NCI-H524 (cell line): ENCODE measurements at regions not wholly inside any gene's neighbourhood (a gene's known extent, or its start where the extent isn't known, plus 50 kb on each side); places are given as distances from the start of the nearest gene placed in this dataset.
"Not testable (repeated sequence)": the region's sequence is repeated elsewhere in the genome, so short reads cannot be mapped to it uniquely, and the experiment has no call there.

Experiments used
- DNase-seq, 2 experiments: peaks; one replicate each; lab custom pipeline; 2025; lab: John Stamatoyannopoulos, UW

GRCh38 chr22:48911647-48912046 is 916.0 kb downstream of the BRD1 start:
- not testable (repeated sequence) for DNase-seq

DNA sequence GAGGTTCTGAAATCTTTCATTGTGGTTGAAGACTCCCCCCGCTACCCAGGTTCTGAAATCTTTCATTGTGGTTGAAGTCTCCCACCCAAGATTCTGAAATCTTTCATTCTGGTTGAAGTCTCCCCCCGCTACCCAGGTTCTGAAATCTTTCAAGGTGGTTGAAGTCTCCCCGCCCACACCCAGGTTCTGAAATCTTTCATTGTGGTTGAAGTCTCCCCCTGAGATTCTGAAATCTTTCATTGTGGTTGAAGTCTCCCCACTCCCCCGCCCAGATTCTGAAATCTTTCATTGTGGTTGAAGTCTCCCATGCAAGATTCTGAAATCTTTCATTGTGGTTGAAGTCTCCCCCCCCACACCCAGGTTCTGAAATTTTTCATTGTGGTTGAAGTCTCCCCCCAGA is 916.6 kb downstream of the BRD1 start:
- DNase-seq = not testable (repeated sequence)

GRCh38 chr22:48908547-48908946 is 919.1 kb downstream of the BRD1 start:
- no peak for DNase-seq

DNA sequence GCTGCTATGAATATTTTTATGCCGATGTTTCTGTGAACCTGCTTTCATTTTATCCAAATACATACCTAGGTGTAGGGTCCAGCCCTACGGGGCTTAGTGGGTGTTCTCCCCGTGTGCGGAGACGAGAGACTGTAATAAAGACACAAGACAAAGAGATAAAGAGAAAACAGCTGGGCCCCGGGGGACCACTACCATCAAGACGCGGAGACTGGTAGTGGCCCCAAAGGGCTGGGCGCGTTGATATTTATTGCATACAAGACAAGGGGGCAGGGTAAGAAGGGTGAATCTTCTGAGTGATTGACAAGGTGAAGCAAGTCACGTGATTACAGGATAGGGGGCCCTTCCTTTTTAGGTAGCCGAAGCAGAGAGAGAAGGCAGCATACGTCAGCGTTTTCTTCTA is 920.1 kb downstream of the BRD1 start:
- no peak for DNase-seq

- DNase-seq = no peak
Measured at GRCh38 chr22:48906216-48906835, 921.3 kb downstream of the BRD1 start.

GRCh38 chr22:48905206-48905975 is 922.3 kb downstream of the BRD1 start:
- no peak for DNase-seq

- DNase-seq = no peak
Measured at GRCh38 chr22:48902983-48903650, 924.6 kb downstream of the BRD1 start.

GRCh38 chr22:48902001-48902869 is 925.4 kb downstream of the BRD1 start:
- no peak for DNase-seq

DNA sequence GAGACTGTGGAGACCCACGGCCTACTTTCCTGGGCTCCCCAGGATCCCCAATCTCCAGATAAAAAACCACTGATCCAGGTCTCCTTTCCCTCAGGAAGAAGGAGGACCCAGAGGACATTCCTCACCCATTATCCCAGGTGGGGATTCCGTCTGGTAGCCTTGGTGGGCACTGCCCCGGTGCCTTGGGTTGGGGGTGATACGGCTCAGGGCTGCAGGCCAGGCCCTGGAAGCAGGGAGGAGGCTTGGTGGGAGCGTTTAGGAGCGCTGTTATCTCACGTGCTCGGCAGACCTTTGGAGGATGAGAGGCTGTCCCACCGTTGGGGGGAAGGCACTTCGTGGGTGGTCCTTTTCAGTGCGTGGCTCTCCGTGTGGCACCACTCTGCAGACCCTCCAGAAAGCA is 926.3 kb downstream of the BRD1 start:
- DNase-seq = no peak

DNA sequence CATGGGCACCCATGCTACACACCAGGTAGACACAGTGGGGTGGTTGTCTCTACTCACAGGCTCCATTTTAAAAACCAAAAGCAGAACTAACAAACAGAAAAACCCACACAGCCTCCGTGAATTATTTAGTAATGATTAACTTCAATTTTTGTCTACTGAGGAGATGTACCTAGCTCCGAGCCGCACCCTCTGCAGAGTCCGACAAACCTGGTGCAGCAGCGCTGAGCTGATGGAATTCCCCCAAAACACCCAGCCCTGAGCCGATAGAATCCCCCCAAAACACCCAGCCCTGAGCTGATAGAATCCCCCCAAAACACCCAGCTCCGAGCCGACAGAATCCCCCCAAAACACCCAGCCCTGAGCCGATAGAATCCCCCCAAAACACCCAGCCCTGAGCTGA is 927.0 kb downstream of the BRD1 start:
- no peak for DNase-seq

DNA sequence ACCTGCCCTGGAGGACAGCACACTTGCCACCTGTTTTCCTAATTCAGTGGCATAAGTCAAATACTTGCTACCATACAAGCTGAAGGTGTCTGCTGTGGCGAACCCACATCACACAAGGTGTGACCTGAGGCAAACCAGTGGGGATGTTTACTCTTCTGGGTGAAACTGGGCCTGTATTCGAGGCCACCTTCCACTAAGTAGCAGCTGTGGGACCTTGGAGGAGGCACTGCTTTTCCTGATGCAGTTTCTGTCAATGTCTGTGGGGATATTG is 927.4 kb downstream of the BRD1 start:
- DNase-seq = no peak

DNA sequence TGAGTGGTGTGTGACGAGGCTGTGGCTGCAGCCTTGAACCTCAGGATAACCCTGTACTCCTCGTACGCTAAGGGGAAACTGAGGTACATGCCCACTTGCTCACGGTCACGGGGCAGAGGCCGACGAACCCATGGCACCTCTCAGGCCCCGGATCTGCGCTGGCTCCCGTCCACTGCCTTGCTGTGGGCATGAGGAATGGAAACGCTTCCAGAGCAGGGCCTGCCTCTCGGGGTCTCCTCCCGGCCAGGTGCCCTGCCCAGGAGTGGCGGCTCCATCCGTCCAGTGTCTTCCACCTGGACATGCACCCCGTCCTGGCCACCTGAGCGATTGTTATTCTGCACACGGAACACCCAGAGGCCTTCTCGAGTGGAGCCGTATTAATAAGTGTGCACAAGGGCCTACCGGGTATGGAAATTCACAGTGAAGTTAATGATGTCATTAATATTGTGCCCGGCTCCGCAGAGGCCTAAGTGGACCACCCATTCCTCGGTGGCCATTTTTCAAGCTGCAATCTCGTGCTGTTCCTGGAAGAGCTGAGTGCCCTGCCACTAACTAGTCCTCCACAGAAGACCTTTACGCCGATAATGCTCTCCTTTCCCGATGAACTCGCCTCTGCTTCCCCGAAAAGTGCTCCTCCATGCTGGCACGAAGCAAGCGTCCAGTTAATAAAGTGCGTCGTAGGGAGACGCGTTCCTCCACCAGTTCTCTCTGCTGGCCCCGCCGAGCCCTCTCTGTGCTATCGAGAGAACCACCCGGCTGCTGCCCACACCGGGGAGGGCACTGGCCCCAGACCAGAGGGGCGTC is 927.9 kb downstream of the BRD1 start:
- no peak for DNase-seq

GRCh38 chr22:48898524-48899250 is 929.0 kb downstream of the BRD1 start:
- no peak for DNase-seq

DNA sequence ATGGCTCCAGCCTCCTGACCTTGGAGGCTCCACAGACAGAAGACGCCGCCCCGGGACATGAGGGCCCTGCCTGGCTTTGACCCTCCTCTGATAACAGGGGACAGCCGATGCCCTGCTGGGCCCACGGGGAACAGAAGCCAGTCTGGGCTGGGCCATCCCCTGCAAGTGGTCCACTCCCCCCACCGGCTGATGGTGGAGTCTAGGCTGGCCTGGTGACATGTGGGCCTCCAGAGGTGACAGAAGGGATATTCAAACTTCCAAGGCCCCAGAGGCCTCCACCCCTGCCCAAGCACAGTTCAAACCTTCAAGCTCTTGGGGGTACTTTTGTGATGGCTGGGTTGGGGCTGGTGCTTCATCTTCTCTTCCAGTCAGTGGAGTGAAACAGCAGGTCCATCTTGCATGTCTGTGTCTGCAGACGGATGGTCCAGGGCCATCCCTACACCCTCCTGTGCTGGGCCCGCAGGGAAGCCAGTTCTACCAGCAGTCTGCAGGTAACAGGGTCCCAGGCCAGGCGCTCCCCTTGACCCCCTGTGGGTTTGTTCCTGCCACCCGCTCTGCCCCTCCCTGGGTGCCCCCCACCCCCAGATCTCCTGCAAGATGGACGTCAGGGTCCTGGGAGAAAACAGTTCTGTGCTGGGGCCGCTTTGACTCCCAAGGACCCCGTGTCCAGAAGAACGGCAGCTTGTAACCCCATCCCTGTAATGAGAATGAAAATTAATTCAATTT is 929.9 kb downstream of the BRD1 start:
- DNase-seq = no peak

GRCh38 chr22:48896766-48897644 is 930.7 kb downstream of the BRD1 start:
- no peak for DNase-seq

- DNase-seq = no peak
Measured at GRCh38 chr22:48895831-48896765, 931.6 kb downstream of the BRD1 start.

DNA sequence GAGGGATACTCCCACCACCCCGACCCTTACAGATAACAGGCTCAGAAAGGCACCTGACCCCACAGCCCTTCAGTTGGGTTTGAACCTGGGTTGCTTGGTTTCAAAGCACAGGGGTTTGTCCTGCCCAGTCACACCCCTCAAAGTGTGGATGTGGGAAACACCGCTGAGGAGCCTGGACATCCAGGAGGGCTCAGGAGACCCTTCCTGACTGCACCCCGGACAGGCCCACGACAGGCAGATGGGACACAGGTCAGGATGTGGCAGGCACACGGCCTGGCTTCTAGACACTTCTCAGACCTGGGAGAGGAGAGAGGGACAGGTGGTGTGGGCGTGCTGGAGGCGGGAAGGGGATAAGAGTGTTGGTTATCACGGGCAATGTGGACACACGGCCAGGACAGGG is 932.3 kb downstream of the BRD1 start:
- no peak for DNase-seq

GRCh38 chr22:48894804-48895250 is 932.8 kb downstream of the BRD1 start:
- no peak for DNase-seq
